Stimulated activated naive CD8-positive, alpha-beta T cell treated with anti-CD3 and anti-CD28 coated beads, Interleukin-15, amount 100 ng/mL, for 72 hours (primary cell): ENCODE measurements at regions not wholly inside any gene's neighbourhood (a gene's known extent, or its start where the extent isn't known, plus 50 kb on each side); places are given as distances from the start of the nearest gene placed in this dataset.

ENCODE experiments used
- ATAC-seq: fragments of 150-1000 bp; cut with Tn5 transposase; 2 replicates; pipeline ENCODE4 v1.10.0; 2021; ENCODE audit warnings: mild to moderate bottlenecking, moderate library complexity
- DNase-seq, 2 donors: peaks; one replicate each; pipeline ENCODE4 v3.0.0; 2021 to 2022
- H3K27ac Mint-ChIP-seq, 2 donors: one replicate each; pipeline ENCODE4 v1.8.0; 2022; ENCODE audit warnings: mild to moderate bottlenecking in 2 of 2, mixed read lengths in 2 of 2, moderate library complexity in 2 of 2
- H3K27me3 Mint-ChIP-seq: one replicate; pipeline ENCODE4 v1.8.0; 2022; ENCODE audit warnings: mixed read lengths
- H3K4me1 Mint-ChIP-seq: one replicate; pipeline ENCODE4 v1.8.0; 2022; ENCODE audit warnings: mild to moderate bottlenecking, mixed read lengths
- H3K4me3 Mint-ChIP-seq, 2 donors: one replicate each; pipeline ENCODE4 v1.8.0; 2022; ENCODE audit warnings: mild to moderate bottlenecking in 2 of 2, mixed read lengths in 2 of 2, moderate library complexity in 1 of 2
- H3K9me3 Mint-ChIP-seq, 2 donors: one replicate each; pipeline ENCODE4 v1.8.0; 2022; ENCODE audit warnings: mixed read lengths in 2 of 2

DNA sequence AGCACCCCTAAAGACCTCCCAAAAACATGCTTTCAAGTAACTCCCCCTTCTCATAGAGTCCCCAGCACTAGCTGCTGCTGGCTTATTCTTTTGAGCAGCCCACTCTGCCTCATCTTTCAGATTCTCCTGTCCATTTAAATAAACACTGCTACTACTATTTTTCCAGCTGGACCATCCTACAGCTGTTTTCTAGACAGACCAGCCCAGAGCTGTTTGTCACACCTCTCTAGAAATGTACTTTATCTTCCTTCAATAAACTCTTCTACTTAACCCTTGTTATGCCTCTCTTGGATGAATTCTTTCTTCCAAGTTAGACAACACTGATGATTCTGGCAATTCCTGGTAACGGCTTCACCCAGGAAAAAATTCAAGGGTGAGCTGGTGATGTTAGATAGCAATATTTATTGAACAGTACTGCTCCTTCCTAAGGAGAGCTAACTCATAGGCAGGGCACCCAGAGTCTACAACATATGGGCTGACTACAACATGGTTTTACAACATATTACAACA is 995.7 kb downstream of the LRFN5 start:
- no peak overlapping the region for H3K27ac Mint-ChIP-seq
- no peak for ATAC-seq
- peaks cover 6 to 15% of the 10 kb centered on the region in 2 donors for H3K9me3 Mint-ChIP-seq
- H3K4me1 Mint-ChIP-seq: no peaks in the 10 kb centered on the region
- no peaks in the 10 kb centered on the region for H3K27me3 Mint-ChIP-seq
- H3K4me3 Mint-ChIP-seq: no peak overlapping the region
- no peak for DNase-seq

DNA sequence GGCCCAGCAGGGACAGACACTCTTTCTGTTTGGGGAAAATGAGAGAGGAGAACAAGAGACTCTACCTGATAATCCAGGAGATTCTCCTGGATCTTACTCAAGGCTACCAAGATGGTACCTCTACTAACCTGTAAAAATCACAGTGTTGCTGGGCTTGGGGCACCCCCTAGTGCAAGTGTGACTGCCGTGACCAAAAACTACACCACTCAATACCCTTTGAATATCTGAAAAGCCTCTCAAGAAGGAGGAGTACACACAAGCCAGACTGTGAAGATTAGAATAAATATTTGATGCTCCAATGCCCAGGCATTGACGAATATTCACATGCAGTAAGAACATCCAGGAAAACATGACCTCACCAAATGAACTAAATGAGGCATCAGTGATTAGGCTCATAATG is 965.4 kb downstream of the LRFN5 start:
- Mint-ChIP-seq H3K4me3 (no peak overlapping the region), H3K27me3 (no peaks in the 10 kb centered on the region), H3K9me3 (peaks cover 9 to 16% of the 10 kb centered on the region in 2 donors), H3K4me1 (no peaks in the 10 kb centered on the region), H3K27ac (no peak overlapping the region)
- no peak for ATAC-seq
- no peak for DNase-seq

DNA sequence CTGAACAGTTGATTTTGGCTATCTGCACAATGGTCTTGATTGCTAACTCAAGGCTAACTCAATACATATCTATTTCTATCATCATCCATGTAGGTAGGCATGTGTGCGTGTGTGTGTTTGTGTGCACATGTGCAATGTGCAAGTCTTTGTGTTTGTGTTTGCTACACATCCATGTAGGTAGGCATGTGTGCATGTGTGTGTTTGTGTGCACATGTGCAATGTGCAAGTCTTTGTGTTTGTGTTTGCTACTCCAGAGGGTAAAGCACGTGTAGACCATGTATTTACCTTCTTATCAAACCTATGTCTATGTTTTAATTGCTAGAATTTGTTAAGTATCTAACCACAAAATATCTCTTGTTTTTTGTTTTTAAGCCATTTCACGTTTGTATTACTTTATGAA is 962.6 kb downstream of the LRFN5 start:
- no peaks in the 10 kb centered on the region for H3K4me1 Mint-ChIP-seq
- ATAC-seq: no peak
- H3K27ac Mint-ChIP-seq: no peak overlapping the region
- DNase-seq: no peak
- peaks cover 0 to 11% of the 10 kb centered on the region in 2 donors for H3K9me3 Mint-ChIP-seq
- no peak overlapping the region for H3K4me3 Mint-ChIP-seq
- H3K27me3 Mint-ChIP-seq: no peaks in the 10 kb centered on the region

- Mint-ChIP-seq H3K4me3 (no peak overlapping the region), H3K4me1 (no peaks in the 10 kb centered on the region), H3K27ac (no peak overlapping the region), H3K27me3 (no peaks in the 10 kb centered on the region), H3K9me3 (peaks cover 4 to 5% of the 10 kb centered on the region in 2 donors)
- DNase-seq: no peak
- no peak for ATAC-seq
Observed at GRCh38 chr14:42565556-42565955, 958.9 kb downstream of the LRFN5 start.

DNA sequence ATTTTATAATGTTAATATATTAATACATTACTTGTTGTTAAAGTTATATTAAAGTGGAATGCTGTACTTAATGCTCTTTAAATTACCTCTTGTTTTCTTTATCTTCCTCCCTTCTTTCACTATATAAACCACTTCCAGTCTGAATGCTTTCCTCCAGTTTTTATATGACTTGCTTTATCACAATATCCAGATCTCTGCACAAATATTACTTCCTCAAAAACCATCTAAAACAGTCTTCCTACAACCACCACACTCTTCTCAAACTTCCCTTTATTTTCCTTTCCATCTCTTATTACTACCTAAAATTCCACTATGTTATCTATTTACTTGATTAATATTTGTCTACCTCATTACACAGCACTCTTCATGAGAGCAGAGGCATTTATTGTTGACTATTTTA is 956.6 kb downstream of the LRFN5 start:
- peaks cover 4 to 9% of the 10 kb centered on the region in 2 donors for H3K9me3 Mint-ChIP-seq
- no peak overlapping the region for H3K4me3 Mint-ChIP-seq
- no peaks in the 10 kb centered on the region for H3K27me3 Mint-ChIP-seq
- DNase-seq (no peak), ATAC-seq (no peak)
- H3K4me1 Mint-ChIP-seq: no peaks in the 10 kb centered on the region
- no peak overlapping the region for H3K27ac Mint-ChIP-seq

DNA sequence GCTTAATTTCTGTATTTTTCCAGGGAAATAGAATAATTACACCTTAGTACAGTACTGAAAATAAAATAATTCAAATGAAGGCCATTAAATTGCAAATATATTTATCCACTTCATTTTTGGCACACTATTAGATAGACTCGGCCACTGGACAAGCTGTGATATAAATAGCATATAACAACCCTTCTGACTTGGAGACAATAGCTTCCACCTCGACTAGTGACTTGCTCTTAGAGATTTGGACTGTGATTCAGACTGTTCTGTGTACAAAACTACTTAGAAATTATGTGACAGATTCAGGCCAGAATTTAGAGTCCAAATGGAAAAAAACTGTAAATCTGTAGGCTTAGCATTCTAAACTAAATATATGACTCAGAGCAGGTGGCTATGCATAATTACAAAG is 949.9 kb downstream of the LRFN5 start:
- no peak overlapping the region for H3K27ac Mint-ChIP-seq
- H3K27me3 Mint-ChIP-seq: no peaks in the 10 kb centered on the region
- no peak overlapping the region for H3K4me3 Mint-ChIP-seq
- DNase-seq (no peak), ATAC-seq (no peak)
- H3K4me1 Mint-ChIP-seq: no peaks in the 10 kb centered on the region
- peaks cover 15 to 18% of the 10 kb centered on the region in 2 donors for H3K9me3 Mint-ChIP-seq

- H3K9me3 Mint-ChIP-seq: peaks cover 15 to 21% of the 10 kb centered on the region in 2 donors
- H3K4me1 Mint-ChIP-seq: no peaks in the 10 kb centered on the region
- no peaks in the 10 kb centered on the region for H3K27me3 Mint-ChIP-seq
- no peak overlapping the region for H3K27ac Mint-ChIP-seq
- DNase-seq: no peak
- H3K4me3 Mint-ChIP-seq: no peak overlapping the region
- no peak for ATAC-seq
Observed at GRCh38 chr14:42555365-42555764, 948.7 kb downstream of the LRFN5 start.

- Mint-ChIP-seq H3K4me1 (no peaks in the 10 kb centered on the region), H3K4me3 (no peak overlapping the region), H3K27me3 (no peaks in the 10 kb centered on the region), H3K27ac (no peak overlapping the region), H3K9me3 (peaks cover 20 to 28% of the 10 kb centered on the region in 2 donors)
- ATAC-seq: no peak
- DNase-seq: no peak
Observed at GRCh38 chr14:42554091-42554490, 947.4 kb downstream of the LRFN5 start.

DNA sequence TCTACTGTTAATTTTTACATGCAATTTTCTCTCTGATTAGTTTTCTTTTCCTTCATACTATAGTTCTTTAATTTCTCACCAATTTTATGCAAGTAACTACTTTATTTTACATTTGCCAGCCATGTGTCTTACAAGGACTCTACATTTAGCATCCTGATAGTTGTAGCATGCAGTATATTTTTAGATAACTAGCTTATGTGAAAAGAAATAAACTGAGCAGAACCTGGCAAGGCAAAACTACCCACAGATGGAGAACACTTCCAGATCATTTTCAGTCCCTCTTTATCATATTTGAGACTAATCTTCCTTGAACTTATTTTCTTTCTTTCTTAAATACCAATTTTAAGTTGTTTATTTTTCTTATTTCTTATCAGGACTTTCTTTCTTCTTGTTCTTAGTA is 943.6 kb downstream of the LRFN5 start:
- H3K27me3 Mint-ChIP-seq: no peaks in the 10 kb centered on the region
- no peak overlapping the region for H3K4me3 Mint-ChIP-seq
- H3K4me1 Mint-ChIP-seq: no peaks in the 10 kb centered on the region
- no peak for DNase-seq
- peaks cover 28 to 40% of the 10 kb centered on the region in 2 donors for H3K9me3 Mint-ChIP-seq
- no peak overlapping the region for H3K27ac Mint-ChIP-seq
- ATAC-seq: no peak

DNA sequence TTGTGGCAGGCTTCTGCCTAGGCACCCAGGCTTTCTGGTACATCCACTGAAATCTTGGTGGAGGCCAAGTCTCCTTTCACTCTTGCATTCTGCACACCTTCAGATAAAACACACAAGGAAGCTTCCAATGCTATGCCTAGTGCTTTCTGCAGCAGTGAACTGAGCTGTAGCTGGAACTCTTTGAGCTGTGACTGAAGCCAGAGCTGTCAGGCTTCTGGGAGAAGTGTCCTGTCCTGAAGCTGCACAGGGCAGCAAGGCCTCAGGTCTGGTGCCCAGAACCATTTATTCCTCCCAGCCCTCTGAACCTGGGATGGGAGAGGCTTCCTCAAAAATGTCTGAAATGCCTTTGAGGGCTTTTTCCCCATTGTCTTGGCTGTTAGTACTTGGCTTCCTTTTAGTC is 941.7 kb downstream of the LRFN5 start:
- no peak overlapping the region for H3K4me3 Mint-ChIP-seq
- H3K4me1 Mint-ChIP-seq: no peaks in the 10 kb centered on the region
- DNase-seq (no peak), ATAC-seq (no peak)
- peaks cover 18 to 31% of the 10 kb centered on the region in 2 donors for H3K9me3 Mint-ChIP-seq
- H3K27me3 Mint-ChIP-seq: no peaks in the 10 kb centered on the region
- H3K27ac Mint-ChIP-seq: no peak overlapping the region

GRCh38 chr14:42545636-42546035 is 939.0 kb downstream of the LRFN5 start:
- Mint-ChIP-seq H3K4me3 (no peak overlapping the region), H3K27ac (no peak overlapping the region), H3K4me1 (no peaks in the 10 kb centered on the region), H3K27me3 (no peaks in the 10 kb centered on the region), H3K9me3 (peaks cover 21 to 32% of the 10 kb centered on the region in 2 donors)
- no peak for DNase-seq
- ATAC-seq: no peak

DNA sequence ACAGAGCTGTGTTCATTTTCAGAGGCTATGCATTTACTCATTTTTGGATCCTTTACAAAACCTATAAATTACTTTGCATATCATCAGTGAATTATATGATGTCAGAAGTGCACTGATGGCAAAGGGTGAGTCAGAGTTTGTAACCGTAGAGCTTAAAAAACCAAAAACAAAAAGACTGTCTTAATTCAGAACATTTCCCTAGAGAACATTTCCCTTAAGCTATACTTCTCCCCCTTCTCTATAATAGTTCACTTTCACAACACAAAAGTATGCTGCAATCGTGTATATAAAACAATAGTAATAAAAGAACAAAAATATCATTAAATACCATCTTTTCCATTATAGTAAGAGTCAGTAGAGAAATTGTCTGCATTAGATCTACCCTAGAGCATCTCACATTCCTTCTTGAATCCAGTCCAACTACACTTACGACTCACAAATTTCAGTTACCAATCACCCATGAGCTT is 934.9 kb downstream of the LRFN5 start:
- peaks cover 7 to 8% of the 10 kb centered on the region in 2 donors for H3K9me3 Mint-ChIP-seq
- no peak overlapping the region for H3K4me3 Mint-ChIP-seq
- no peak overlapping the region for H3K27ac Mint-ChIP-seq
- ATAC-seq (no peak), DNase-seq (no peak)
- no peaks in the 10 kb centered on the region for H3K4me1 Mint-ChIP-seq
- no peaks in the 10 kb centered on the region for H3K27me3 Mint-ChIP-seq

DNA sequence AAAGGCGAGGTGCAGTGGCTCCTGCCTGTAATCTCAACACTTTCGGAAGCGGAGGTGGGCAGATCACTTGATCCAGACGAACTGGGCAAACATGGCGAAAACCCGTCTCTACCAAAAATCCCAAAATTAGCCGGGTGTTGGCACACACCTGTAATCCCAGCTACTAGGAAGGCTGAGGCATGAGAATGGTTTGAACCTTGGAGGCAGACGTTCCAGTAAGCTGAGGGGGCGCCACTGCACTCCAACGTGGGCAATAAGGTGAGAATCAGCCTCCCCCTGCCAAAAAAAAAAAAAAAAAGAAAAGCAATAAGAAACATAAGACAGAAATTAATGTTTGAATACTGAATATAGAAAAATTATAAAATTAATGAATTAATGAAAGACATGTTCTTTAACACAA is 928.7 kb downstream of the LRFN5 start:
- no peaks in the 10 kb centered on the region for H3K4me1 Mint-ChIP-seq
- no peaks in the 10 kb centered on the region for H3K27me3 Mint-ChIP-seq
- DNase-seq: no peak
- no peak for ATAC-seq
- H3K4me3 Mint-ChIP-seq: no peak overlapping the region
- no peak overlapping the region for H3K27ac Mint-ChIP-seq
- H3K9me3 Mint-ChIP-seq: peaks cover 0 to 9% of the 10 kb centered on the region in 2 donors

GRCh38 chr14:42533476-42533875 is 926.8 kb downstream of the LRFN5 start:
- DNase-seq: no peak
- Mint-ChIP-seq H3K4me1 (no peaks in the 10 kb centered on the region), H3K27ac (no peak overlapping the region), H3K4me3 (no peak overlapping the region), H3K27me3 (no peaks in the 10 kb centered on the region), H3K9me3 (peaks cover 0 to 9% of the 10 kb centered on the region in 2 donors)
- no peak for ATAC-seq

GRCh38 chr14:42532194-42532593 is 925.5 kb downstream of the LRFN5 start:
- no peak for ATAC-seq
- H3K4me3 Mint-ChIP-seq: peak overlapping the region in 1 of 2 donors; percentile 5
- no peaks in the 10 kb centered on the region for H3K27me3 Mint-ChIP-seq
- no peaks in the 10 kb centered on the region for H3K4me1 Mint-ChIP-seq
- peaks cover 0 to 9% of the 10 kb centered on the region in 2 donors for H3K9me3 Mint-ChIP-seq
- no peak for DNase-seq
- H3K27ac Mint-ChIP-seq: no peak overlapping the region

GRCh38 chr14:42527141-42527540 is 920.5 kb downstream of the LRFN5 start:
- no peak for ATAC-seq
- Mint-ChIP-seq H3K27me3 (no peaks in the 10 kb centered on the region), H3K4me1 (no peaks in the 10 kb centered on the region), H3K27ac (no peak overlapping the region), H3K9me3 (peaks cover 0 to 5% of the 10 kb centered on the region in 2 donors), H3K4me3 (no peak overlapping the region)
- no peak for DNase-seq

DNA sequence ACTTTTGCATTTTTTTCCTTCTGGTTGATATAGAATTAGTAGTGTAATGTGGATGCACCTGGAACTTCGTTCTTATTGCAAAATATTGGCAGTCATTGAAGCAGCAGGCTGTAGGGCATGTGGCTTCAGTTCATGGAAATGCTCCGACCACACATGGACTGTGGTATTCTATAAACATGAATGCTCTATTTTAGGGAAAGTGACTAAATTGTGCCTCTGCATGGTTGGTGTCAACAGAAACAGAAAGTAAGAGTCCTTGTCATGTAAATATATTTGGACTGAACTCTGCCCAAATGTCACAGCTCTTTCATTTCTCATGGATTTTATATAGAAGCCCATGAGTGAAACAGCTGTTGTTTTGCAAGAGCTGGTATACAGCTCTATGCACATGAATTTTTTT is 917.0 kb downstream of the LRFN5 start:
- DNase-seq: no peak
- no peak overlapping the region for H3K4me3 Mint-ChIP-seq
- H3K27me3 Mint-ChIP-seq: no peaks in the 10 kb centered on the region
- no peak overlapping the region for H3K27ac Mint-ChIP-seq
- H3K9me3 Mint-ChIP-seq: peaks cover 0 to 7% of the 10 kb centered on the region in 2 donors
- ATAC-seq: no peak
- no peaks in the 10 kb centered on the region for H3K4me1 Mint-ChIP-seq
